Astrocyte (in vitro differentiated cells and primary cell): ENCODE measurements at regions not wholly inside any gene's neighbourhood (a gene's known extent, or its start where the extent isn't known, plus 50 kb on each side); places are given as distances from the start of the nearest gene placed in this dataset.

Experiments used
- DNase-seq: peaks from one replicate; pipeline ENCODE4 v3.0.0-alpha.2; 2010; ENCODE audit warnings: low read depth
- FAIRE-seq: peaks from 2 replicates; lab custom pipeline; 2011; peaks lifted over from hg19 to GRCh38; lab: Jason Lieb, UNC
- H2AFZ ChIP-seq: 2 replicates; pipeline ENCODE4 v1.6.0; 2012; ENCODE audit warnings: low read depth, low read length, inconsistent platforms
- H3K27ac ChIP-seq: 2 replicates; pipeline ENCODE4 v1.5.1; 2011; ENCODE audit warnings: low read depth, low read length, inconsistent platforms
- H3K27me3 ChIP-seq: 2 replicates; pipeline ENCODE4 v1.6.0; 2011; ENCODE audit warnings: low read length, inconsistent platforms; ENCODE audit not compliant: insufficient read depth
- H3K36me3 ChIP-seq: 2 replicates; pipeline ENCODE4 v1.5.1; 2011; ENCODE audit warnings: low read length, inconsistent platforms; ENCODE audit not compliant: insufficient read depth
- H3K4me1 ChIP-seq: 2 replicates; pipeline ENCODE4 v1.5.1; 2011; ENCODE audit warnings: low read length, inconsistent platforms; ENCODE audit not compliant: insufficient read depth
- H3K4me2 ChIP-seq: 2 replicates; pipeline ENCODE4 v1.6.0; 2012; ENCODE audit warnings: low read length, inconsistent platforms
- H3K4me3 ChIP-seq: 2 replicates; pipeline ENCODE4 v1.5.1; 2011; ENCODE audit warnings: low read depth, mild to moderate bottlenecking, low read length, inconsistent platforms; ENCODE audit not compliant: insufficient read depth
- H3K79me2 ChIP-seq: 2 replicates; pipeline ENCODE4 v1.6.0; 2012; ENCODE audit warnings: mild to moderate bottlenecking, low read length, inconsistent platforms; ENCODE audit not compliant: insufficient read depth
- H3K9ac ChIP-seq: 2 replicates; pipeline ENCODE4 v1.6.0; 2012; ENCODE audit warnings: mild to moderate bottlenecking, low read length, inconsistent platforms
- H3K9me3 ChIP-seq: 2 replicates; pipeline ENCODE4 v1.5.1; 2012; ENCODE audit warnings: low read depth, mild to moderate bottlenecking, low read length, inconsistent platforms; ENCODE audit not compliant: insufficient read depth
- H4K20me1 ChIP-seq: 2 replicates; pipeline ENCODE4 v1.6.0; 2012; ENCODE audit warnings: low read length, inconsistent platforms; ENCODE audit not compliant: insufficient read depth
- H3K27ac Mint-ChIP-seq: one replicate; pipeline ENCODE4 v1.8.0; 2021; ENCODE audit warnings: mild to moderate bottlenecking, mixed read lengths; ENCODE audit not compliant: unreplicated experiment
- H3K27me3 Mint-ChIP-seq: one replicate; pipeline ENCODE4 v1.8.0; 2021; ENCODE audit warnings: low read depth, mixed read lengths; ENCODE audit not compliant: unreplicated experiment
- H3K36me3 Mint-ChIP-seq: one replicate; pipeline ENCODE4 v1.8.0; 2021; ENCODE audit warnings: low read depth, mixed read lengths; ENCODE audit not compliant: unreplicated experiment
- H3K4me1 Mint-ChIP-seq: one replicate; pipeline ENCODE4 v1.8.0; 2021; ENCODE audit warnings: low read depth, mixed read lengths; ENCODE audit not compliant: unreplicated experiment
- H3K4me3 Mint-ChIP-seq: one replicate; pipeline ENCODE4 v1.8.0; 2021; ENCODE audit warnings: mild to moderate bottlenecking, moderate library complexity, mixed read lengths; ENCODE audit not compliant: unreplicated experiment
- H3K9me3 Mint-ChIP-seq: one replicate; pipeline ENCODE4 v1.8.0; 2021; ENCODE audit warnings: mild to moderate bottlenecking, mixed read lengths; ENCODE audit not compliant: unreplicated experiment
- CTCF ChIP-seq: IDR thresholded peaks from 2 replicates; pipeline ENCODE4 v1.5.1; 2011; ENCODE audit warnings: low read depth, mild to moderate bottlenecking, inconsistent platforms, low read length, moderate library complexity; ENCODE audit not compliant: insufficient read depth
- EZH2 ChIP-seq: IDR thresholded peaks from 2 replicates; pipeline ENCODE4 v1.6.1; 2012; ENCODE audit warnings: mild to moderate bottlenecking, low read length, inconsistent platforms; ENCODE audit not compliant: insufficient read depth

DNA sequence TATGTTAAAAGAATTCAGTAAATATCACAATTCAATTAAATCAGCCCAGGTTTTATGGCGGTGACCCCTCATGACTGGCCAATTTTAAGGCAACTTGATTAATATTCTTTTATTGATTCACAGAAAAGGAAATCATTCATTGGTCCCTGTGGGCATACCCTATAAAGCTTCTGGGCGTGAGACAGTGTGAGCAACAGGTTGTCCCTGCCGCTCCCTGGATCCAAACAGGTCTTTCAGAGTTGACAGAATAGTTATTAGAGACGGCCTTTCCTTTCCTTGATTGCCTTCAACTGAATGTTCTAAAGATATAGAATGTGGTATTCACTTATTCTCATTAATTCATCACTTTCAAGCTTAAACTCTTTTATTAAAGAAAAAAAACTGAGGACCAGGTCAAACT, 433.9 kb downstream of the KCNJ2 start:
- Histone ChIP-seq H3K36me3 (no peaks in the 10 kb centered on the region), H3K27ac (no peak overlapping the region), H3K27me3 (no peaks in the 10 kb centered on the region), H3K9ac (no peak overlapping the region), H3K4me3 (no peak overlapping the region), H3K4me1 (no peaks in the 10 kb centered on the region), H3K9me3 (no peaks in the 10 kb centered on the region), H2AFZ (no peak overlapping the region), H3K79me2 (no peaks in the 10 kb centered on the region), H4K20me1 (no peaks in the 10 kb centered on the region), H3K4me2 (no peak overlapping the region)
- H3K9me3 Mint-ChIP-seq, result no peaks in the 10 kb centered on the region
- DNase-seq (no peak), FAIRE-seq (no peak)
- H3K27ac Mint-ChIP-seq, result no peak overlapping the region
- no peaks in the 10 kb centered on the region for H3K27me3 Mint-ChIP-seq
- H3K4me1 Mint-ChIP-seq, result peaks cover 3% of the 10 kb centered on the region
- no peaks in the 10 kb centered on the region for H3K36me3 Mint-ChIP-seq
- TF ChIP-seq EZH2 (no peak), CTCF (no peak)
- H3K4me3 Mint-ChIP-seq, result no peak overlapping the region

DNA sequence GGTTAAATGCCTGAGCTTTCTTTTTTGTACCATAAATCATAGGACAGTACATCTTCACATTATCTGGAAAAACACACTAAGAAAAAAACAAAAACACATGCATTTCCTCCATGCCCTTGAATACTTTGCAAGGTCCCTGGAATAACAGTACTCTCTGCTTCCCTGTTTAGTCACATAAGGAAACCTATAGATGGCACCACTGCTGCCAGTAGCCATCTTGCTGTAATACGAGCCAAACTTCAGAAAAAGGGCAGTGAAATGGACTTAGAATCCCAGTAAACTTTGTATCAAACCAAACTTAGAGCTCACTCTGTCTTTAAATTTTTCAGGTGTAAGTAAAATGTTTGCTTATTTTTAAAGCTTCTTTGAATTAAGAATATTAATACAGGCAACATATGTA, 435.5 kb downstream of the KCNJ2 start:
- Histone ChIP-seq H3K79me2 (no peaks in the 10 kb centered on the region), H3K27me3 (no peaks in the 10 kb centered on the region), H3K27ac (no peak overlapping the region), H3K36me3 (no peaks in the 10 kb centered on the region), H3K9me3 (no peaks in the 10 kb centered on the region), H3K4me3 (no peak overlapping the region), H3K9ac (no peak overlapping the region), H3K4me2 (no peak overlapping the region), H3K4me1 (no peaks in the 10 kb centered on the region), H4K20me1 (no peaks in the 10 kb centered on the region), H2AFZ (no peak overlapping the region)
- FAIRE-seq, result no peak
- no peak for TF ChIP-seq EZH2
- no peak for TF ChIP-seq CTCF
- Mint-ChIP-seq H3K27ac (no peak overlapping the region), H3K36me3 (no peaks in the 10 kb centered on the region), H3K9me3 (no peaks in the 10 kb centered on the region), H3K4me3 (no peak overlapping the region), H3K27me3 (no peaks in the 10 kb centered on the region), H3K4me1 (peaks cover 4% of the 10 kb centered on the region)
- no peak for DNase-seq

DNA sequence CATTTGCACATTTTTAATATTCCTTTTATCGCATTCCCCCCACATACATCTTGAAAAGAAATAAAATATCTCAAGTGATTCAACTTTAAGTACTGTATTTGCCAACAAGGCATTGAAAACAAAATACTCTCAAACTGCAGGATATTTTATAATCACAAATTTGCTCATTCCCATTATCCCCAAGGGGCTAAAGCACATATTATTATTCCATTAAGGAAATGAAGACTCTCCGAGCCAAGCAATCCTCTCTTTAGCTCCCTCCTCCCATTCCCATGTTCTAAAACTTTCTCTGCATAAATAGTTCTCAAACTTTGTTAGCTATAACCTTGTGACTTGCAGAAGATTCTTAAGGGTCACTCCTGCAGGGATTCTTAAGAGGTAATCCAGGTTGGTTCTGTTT, 436.8 kb downstream of the KCNJ2 start:
- H3K4me2 ChIP-seq, result no peak overlapping the region
- FAIRE-seq, result no peak
- H3K79me2 ChIP-seq, result no peaks in the 10 kb centered on the region
- Mint-ChIP-seq H3K9me3 (no peaks in the 10 kb centered on the region), H3K4me1 (peaks cover 4% of the 10 kb centered on the region), H3K4me3 (no peak overlapping the region), H3K27ac (no peak overlapping the region), H3K27me3 (no peaks in the 10 kb centered on the region), H3K36me3 (no peaks in the 10 kb centered on the region)
- H3K9ac ChIP-seq, result no peak overlapping the region
- H3K9me3 ChIP-seq, result no peaks in the 10 kb centered on the region
- no peak for DNase-seq
- TF ChIP-seq EZH2 (no peak), CTCF (no peak)
- no peaks in the 10 kb centered on the region for H4K20me1 ChIP-seq
- H3K4me1 ChIP-seq, result no peaks in the 10 kb centered on the region
- H3K27me3 ChIP-seq, result no peaks in the 10 kb centered on the region
- no peaks in the 10 kb centered on the region for H3K36me3 ChIP-seq
- no peak overlapping the region for H2AFZ ChIP-seq
- no peak overlapping the region for H3K4me3 ChIP-seq
- no peak overlapping the region for H3K27ac ChIP-seq
